ENCODE measurements at regions not wholly inside any gene's neighbourhood (a gene's known extent, or its start where the extent isn't known, plus 50 kb on each side); places are given as distances from the start of the nearest gene placed in this dataset.

GRCh38 chr13:34011552-34012085, 193.7 kb downstream of the RFC3 start (continued):
- TF ChIP-seq, protein P1, sequence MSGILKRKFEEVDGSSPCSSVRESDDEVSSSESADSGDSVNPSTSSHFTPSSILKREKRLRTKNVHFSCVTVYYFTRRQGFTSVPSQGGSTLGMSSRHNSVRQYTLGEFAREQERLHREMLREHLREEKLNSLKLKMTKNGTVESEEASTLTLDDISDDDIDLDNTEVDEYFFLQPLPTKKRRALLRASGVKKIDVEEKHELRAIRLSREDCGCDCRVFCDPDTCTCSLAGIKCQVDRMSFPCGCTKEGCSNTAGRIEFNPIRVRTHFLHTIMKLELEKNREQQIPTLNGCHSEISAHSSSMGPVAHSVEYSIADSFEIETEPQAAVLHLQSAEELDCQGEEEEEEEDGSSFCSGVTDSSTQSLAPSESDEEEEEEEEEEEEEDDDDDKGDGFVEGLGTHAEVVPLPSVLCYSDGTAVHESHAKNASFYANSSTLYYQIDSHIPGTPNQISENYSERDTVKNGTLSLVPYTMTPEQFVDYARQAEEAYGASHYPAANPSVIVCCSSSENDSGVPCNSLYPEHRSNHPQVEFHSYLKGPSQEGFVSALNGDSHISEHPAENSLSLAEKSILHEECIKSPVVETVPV (CRISPR knock-in tag; IDR thresholded peaks at IDR 0.05), result no peak

- TF ChIP-seq PPARA (CRISPR knock-in tag; IDR thresholded peaks at IDR 0.05; ENCODE audit: borderline replicate concordance) (no peak), TSHZ2 (CRISPR knock-in tag; IDR thresholded peaks at IDR 0.05) (no peak)
- no peak for ATAC-seq
Measured at GRCh38 chr13:34012382-34012781, 194.4 kb downstream of the RFC3 start.

DNA sequence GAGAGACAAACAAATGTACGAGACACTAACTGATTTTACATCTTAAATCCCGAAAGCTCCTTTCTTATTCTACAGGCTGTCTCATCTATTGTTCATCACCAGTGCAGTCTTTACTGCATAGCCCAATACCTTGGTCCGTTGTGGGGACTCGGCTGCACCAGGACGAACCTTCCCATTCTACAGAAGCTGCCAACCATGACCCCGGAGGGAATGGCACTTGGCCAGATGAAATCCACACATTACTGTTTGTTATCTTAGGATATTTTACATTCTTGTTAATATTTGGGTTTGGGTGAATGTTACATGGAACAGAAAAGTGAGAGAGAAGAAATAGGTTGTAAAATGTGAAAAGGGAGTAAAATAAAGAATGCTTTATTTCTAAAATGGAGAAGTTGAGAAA, 195.1 kb downstream of the RFC3 start:
- no peak for ATAC-seq

More for the DNA sequence above, 195.1 kb downstream of the RFC3 start:
- no peak for TF ChIP-seq RARB (CRISPR knock-in tag; IDR thresholded peaks at IDR 0.05)
- TF ChIP-seq ZNF8 (CRISPR knock-in tag; IDR thresholded peaks at IDR 0.05), result no peak
- no peak for TF ChIP-seq SNAI2 (CRISPR knock-in tag; IDR thresholded peaks at IDR 0.05)
- no peak for TF ChIP-seq ZFP30 (CRISPR knock-in tag; IDR thresholded peaks at IDR 0.05)
- TF ChIP-seq ZNF70 (CRISPR knock-in tag; IDR thresholded peaks at IDR 0.05), result no peak
- no peak for TF ChIP-seq PPARA (CRISPR knock-in tag; IDR thresholded peaks at IDR 0.05; ENCODE audit: borderline replicate concordance)
- TF ChIP-seq PATZ1 (CRISPR knock-in tag; IDR thresholded peaks at IDR 0.05; ENCODE audit: borderline replicate concordance), result no peak
- TF ChIP-seq POU6F1 (CRISPR knock-in tag; IDR thresholded peaks at IDR 0.05; ENCODE audit: borderline replicate concordance, low read depth), result no peak
- no peak for TF ChIP-seq ZC3H10 (CRISPR knock-in tag; IDR thresholded peaks at IDR 0.05)
- no peak for TF ChIP-seq CSDC2 (CRISPR knock-in tag; IDR thresholded peaks at IDR 0.05)
- TF ChIP-seq TOX (CRISPR knock-in tag; IDR thresholded peaks at IDR 0.05; ENCODE audit: borderline replicate concordance), result no peak
- no peak for TF ChIP-seq TCF4 (CRISPR knock-in tag; IDR thresholded peaks at IDR 0.05; ENCODE audit: borderline replicate concordance)
- TF ChIP-seq ISL1 (CRISPR knock-in tag; IDR thresholded peaks at IDR 0.05), result no peak
- no peak for TF ChIP-seq BACH2 (CRISPR knock-in tag; IDR thresholded peaks at IDR 0.05; ENCODE audit: borderline replicate concordance)
- TF ChIP-seq ESRRG (CRISPR knock-in tag; IDR thresholded peaks at IDR 0.05), result no peak
- no peak for TF ChIP-seq TSHZ2 (CRISPR knock-in tag; IDR thresholded peaks at IDR 0.05)

All from SK-N-SH treated with all-trans-retinoic acid at 6 μM for 48 hours (cell line).